ENCODE measurements at regions not wholly inside any gene's neighbourhood (a gene's known extent, or its start where the extent isn't known, plus 50 kb on each side); places are given as distances from the start of the nearest gene placed in this dataset.

GRCh38 chr4:22635692-22636091 lies 57.0 kb upstream of the GBA3 start:
- ATAC-seq (no peak), FAIRE-seq (no peak), DNase-seq (ENCODE audit: low read depth in 1 of 2, low spot score in 1 of 2) (no peak)
- WGBS (ENCODE audit: missing lambda C conversion rate): 50% methylated on average over 3 of the region's 5 CpGs
- no peaks in the 10 kb centered on the region for H3K4me1 ChIP-seq
- H3K9me3 ChIP-seq: no peaks in the 10 kb centered on the region
- TF ChIP-seq RCOR1 (IDR thresholded peaks at IDR 0.05; ENCODE audit: low read depth, low read length) (no peak), JUNB (IDR thresholded peaks at IDR 0.05) (no peak), HDAC2 (IDR thresholded peaks at IDR 0.05) (no peak), EHMT2 (IDR thresholded peaks at IDR 0.05; ENCODE audit: low read depth) (no peak), ZFP36 (IDR thresholded peaks at IDR 0.05; ENCODE audit: borderline replicate concordance, partially characterized antibody) (no peak), EHF (CRISPR knock-in tag; IDR thresholded peaks at IDR 0.05) (no peak), PBX3 (IDR thresholded peaks at IDR 0.05) (no peak), CEBPB (IDR thresholded peaks at IDR 0.05) (no peak), CBX8 (IDR thresholded peaks at IDR 0.05) (no peak), KDM1A (IDR thresholded peaks at IDR 0.05; ENCODE audit: low read depth) (no peak), PHF8 (IDR thresholded peaks at IDR 0.05; ENCODE audit: borderline replicate concordance, low read depth) (no peak), RAD21 (conservative IDR thresholded peaks at IDR 0.05 in 1 of 2, IDR thresholded peaks at IDR 0.05 in 1 of 2) (no peak), TFCP2L1 (CRISPR knock-in tag; IDR thresholded peaks at IDR 0.05) (no peak), MAX (IDR thresholded peaks at IDR 0.05) (no peak), CHD4 (IDR thresholded peaks at IDR 0.05; ENCODE audit: borderline replicate concordance) (no peak), NPAS2 (CRISPR knock-in tag; IDR thresholded peaks at IDR 0.05; ENCODE audit: borderline replicate concordance) (no peak), NFE2L2 (conservative IDR thresholded peaks at IDR 0.05; ENCODE audit: low read length) (no peak)
- TF ChIP-seq, protein P1, sequence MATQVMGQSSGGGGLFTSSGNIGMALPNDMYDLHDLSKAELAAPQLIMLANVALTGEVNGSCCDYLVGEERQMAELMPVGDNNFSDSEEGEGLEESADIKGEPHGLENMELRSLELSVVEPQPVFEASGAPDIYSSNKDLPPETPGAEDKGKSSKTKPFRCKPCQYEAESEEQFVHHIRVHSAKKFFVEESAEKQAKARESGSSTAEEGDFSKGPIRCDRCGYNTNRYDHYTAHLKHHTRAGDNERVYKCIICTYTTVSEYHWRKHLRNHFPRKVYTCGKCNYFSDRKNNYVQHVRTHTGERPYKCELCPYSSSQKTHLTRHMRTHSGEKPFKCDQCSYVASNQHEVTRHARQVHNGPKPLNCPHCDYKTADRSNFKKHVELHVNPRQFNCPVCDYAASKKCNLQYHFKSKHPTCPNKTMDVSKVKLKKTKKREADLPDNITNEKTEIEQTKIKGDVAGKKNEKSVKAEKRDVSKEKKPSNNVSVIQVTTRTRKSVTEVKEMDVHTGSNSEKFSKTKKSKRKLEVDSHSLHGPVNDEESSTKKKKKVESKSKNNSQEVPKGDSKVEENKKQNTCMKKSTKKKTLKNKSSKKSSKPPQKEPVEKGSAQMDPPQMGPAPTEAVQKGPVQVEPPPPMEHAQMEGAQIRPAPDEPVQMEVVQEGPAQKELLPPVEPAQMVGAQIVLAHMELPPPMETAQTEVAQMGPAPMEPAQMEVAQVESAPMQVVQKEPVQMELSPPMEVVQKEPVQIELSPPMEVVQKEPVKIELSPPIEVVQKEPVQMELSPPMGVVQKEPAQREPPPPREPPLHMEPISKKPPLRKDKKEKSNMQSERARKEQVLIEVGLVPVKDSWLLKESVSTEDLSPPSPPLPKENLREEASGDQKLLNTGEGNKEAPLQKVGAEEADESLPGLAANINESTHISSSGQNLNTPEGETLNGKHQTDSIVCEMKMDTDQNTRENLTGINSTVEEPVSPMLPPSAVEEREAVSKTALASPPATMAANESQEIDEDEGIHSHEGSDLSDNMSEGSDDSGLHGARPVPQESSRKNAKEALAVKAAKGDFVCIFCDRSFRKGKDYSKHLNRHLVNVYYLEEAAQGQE (IDR thresholded peaks at IDR 0.05): no peak
- TF ChIP-seq, protein P2, sequence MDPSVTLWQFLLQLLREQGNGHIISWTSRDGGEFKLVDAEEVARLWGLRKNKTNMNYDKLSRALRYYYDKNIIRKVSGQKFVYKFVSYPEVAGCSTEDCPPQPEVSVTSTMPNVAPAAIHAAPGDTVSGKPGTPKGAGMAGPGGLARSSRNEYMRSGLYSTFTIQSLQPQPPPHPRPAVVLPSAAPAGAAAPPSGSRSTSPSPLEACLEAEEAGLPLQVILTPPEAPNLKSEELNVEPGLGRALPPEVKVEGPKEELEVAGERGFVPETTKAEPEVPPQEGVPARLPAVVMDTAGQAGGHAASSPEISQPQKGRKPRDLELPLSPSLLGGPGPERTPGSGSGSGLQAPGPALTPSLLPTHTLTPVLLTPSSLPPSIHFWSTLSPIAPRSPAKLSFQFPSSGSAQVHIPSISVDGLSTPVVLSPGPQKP (IDR thresholded peaks at IDR 0.05; ENCODE audit: low read depth, low read length): no peak
- H3K4me3 ChIP-seq: no peak overlapping the region
- ChIA-PET CTCF (no interaction called here), POLR2A (no interaction called here)
- H3K27ac ChIP-seq: no peak overlapping the region
- no peak overlapping the region for H3K4me2 ChIP-seq

DNA sequence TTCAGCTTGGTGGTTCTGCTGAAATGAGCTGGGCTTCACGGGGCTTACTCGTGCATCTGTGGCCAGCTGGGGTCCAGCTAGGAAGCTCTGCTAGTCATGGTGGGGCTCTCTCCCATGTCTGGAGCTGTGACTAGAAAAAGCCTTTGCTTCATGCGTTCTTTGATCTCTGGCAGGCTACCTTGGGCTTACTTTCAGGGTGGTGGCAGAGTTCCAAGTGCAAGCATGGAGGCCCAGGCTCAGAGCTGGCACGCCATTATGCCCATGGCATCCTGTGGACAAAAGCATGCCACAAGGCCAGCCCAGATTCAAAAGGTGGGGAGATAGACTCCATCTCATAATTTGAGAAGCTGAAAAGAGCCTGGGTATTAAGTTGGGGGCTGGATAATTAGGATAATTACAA lies 55.4 kb upstream of the GBA3 start:
- no peak for TF ChIP-seq FOXS1 (CRISPR knock-in tag; IDR thresholded peaks at IDR 0.05)
- TF ChIP-seq, protein P3, sequence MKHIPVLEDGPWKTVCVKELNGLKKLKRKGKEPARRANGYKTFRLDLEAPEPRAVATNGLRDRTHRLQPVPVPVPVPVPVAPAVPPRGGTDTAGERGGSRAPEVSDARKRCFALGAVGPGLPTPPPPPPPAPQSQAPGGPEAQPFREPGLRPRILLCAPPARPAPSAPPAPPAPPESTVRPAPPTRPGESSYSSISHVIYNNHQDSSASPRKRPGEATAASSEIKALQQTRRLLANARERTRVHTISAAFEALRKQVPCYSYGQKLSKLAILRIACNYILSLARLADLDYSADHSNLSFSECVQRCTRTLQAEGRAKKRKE (CRISPR knock-in tag; IDR thresholded peaks at IDR 0.05; ENCODE audit: low read depth): no peak
- no peak for TF ChIP-seq KDM1A (IDR thresholded peaks at IDR 0.05; ENCODE audit: low read depth)
- TF ChIP-seq BHLHE40 (IDR thresholded peaks at IDR 0.05; ENCODE audit: low read depth, low read length): no peak
- DNase-seq (ENCODE audit: low read depth in 1 of 2, low spot score in 1 of 2): no peak
- 9% methylated on average over 4 of the region's 4 CpGs for WGBS (ENCODE audit: missing lambda C conversion rate)
- ChIA-PET CTCF (no interaction called here), POLR2A (no interaction called here)
- H3K9me3 ChIP-seq: no peaks in the 10 kb centered on the region
- no peak overlapping the region for H3K27ac ChIP-seq
- H3K4me3 ChIP-seq: no peak overlapping the region
- no peak for FAIRE-seq
- H3K4me1 ChIP-seq: no peaks in the 10 kb centered on the region
- H3K4me2 ChIP-seq: no peak overlapping the region
- no peak for ATAC-seq

Small RNA genes in the stretch of these regions (small RNA-seq; reads per million reads assigned to genes)
- gene AC098583.1: 0 reads per million in 6 experiments
